B cell (primary cell): ENCODE measurements at regions not wholly inside any gene's neighbourhood (a gene's known extent, or its start where the extent isn't known, plus 50 kb on each side); places are given as distances from the start of the nearest gene placed in this dataset.

Experiments used
- ATAC-seq: fragments of 200-7000 bp; cut with Tn5 transposase; one replicate; pipeline ENCODE4 v1.10.0; 2021; ENCODE audit warnings: low read depth, mild to moderate bottlenecking, moderate number of reproducible peaks, moderate library complexity
- CTCF ChIA-PET: fragments of 350-600 bp; sonication (Branson Sonifier 250); formaldehyde crosslinking; loops from one replicate; lab custom pipeline; 2021; ENCODE audit warnings: antibody characterized with exemption, inconsistent platforms; lab: Charles Lee
- POLR2A ChIA-PET: fragments of 350-600 bp; sonication (Branson Sonifier 250); formaldehyde crosslinking; loops from one replicate; lab custom pipeline; 2021; ENCODE audit warnings: antibody characterized with exemption; lab: Charles Lee
- DNase-seq: peaks from one replicate; pipeline ENCODE4 v3.0.0; 2013
- H2AFZ ChIP-seq: 2 replicates; pipeline ENCODE4 v1.6.1; 2012; ENCODE audit warnings: mild to moderate bottlenecking, low read depth, low read length; ENCODE audit not compliant: insufficient read depth, poor library complexity, severe bottlenecking
- H3K27ac ChIP-seq, 2 donors: 1 replicate in 1 of 2; 2 replicates in 1 of 2; pipeline ENCODE4 v1.5.1; 2012 to 2013; ENCODE audit warnings: low read length in 2 of 2, mild to moderate bottlenecking in 2 of 2, moderate library complexity in 1 of 2
- H3K27me3 ChIP-seq, 4 experiments: fragments of 200-600 bp in 1 of 4; sonication (generic) in 1 of 4; replicated peaks in 1 of 4; 1 replicate in 2 of 4; 2 replicates in 2 of 4; pipeline versions ENCODE4 v1.6.1 to v1.7.0; 2013 to 2016; ENCODE audit warnings: low read length in 3 of 4, mild to moderate bottlenecking in 2 of 4, mixed read lengths in 1 of 4, moderate library complexity in 1 of 4; ENCODE audit not compliant: insufficient read depth in 4 of 4, control insufficient read depth in 3 of 4; ENCODE audit errors: control extremely low read depth in 1 of 4
- H3K36me3 ChIP-seq, 2 experiments: replicated peaks in 1 of 2; 1 replicate in 1 of 2; 2 replicates in 1 of 2; pipeline versions ENCODE4 v1.6.1 to v1.7.1; 2013; ENCODE audit warnings: low read length in 1 of 2; ENCODE audit not compliant: insufficient read depth in 2 of 2, control insufficient read depth in 1 of 2; ENCODE audit errors: control extremely low read depth in 1 of 2, extremely low read depth in 1 of 2
- H3K4me1 ChIP-seq, 2 donors: fragments of 200-600 bp in 1 of 2; sonication (generic) in 1 of 2; 1 replicate in 1 of 2; 2 replicates in 1 of 2; pipeline versions ENCODE4 v1.5.1 to v1.6.1; 2013 to 2017; ENCODE audit warnings: low read length in 2 of 2; ENCODE audit not compliant: control insufficient read depth in 2 of 2, insufficient read depth in 2 of 2
- H3K4me2 ChIP-seq: replicated peaks from 2 replicates; pipeline ENCODE3; 2012; ENCODE audit warnings: mild to moderate bottlenecking, low read depth, low read length; ENCODE audit not compliant: poor library complexity, severe bottlenecking
- H3K4me3 ChIP-seq, 5 experiments: fragments of 200-600 bp in 1 of 5; sonication (generic) in 1 of 5; 1 replicate in 3 of 5; 2 replicates in 2 of 5; pipeline versions ENCODE4 v1.5.1 to v1.7.0; 2011 to 2016; ENCODE audit warnings: low read length in 4 of 5, mild to moderate bottlenecking in 4 of 5, low read depth in 2 of 5, control low read depth in 1 of 5, moderate library complexity in 1 of 5; ENCODE audit not compliant: insufficient read depth in 1 of 5; ENCODE audit errors: control extremely low read depth in 1 of 5, extremely low read depth in 1 of 5
- H3K79me2 ChIP-seq: fragments of 200-600 bp; sonication (generic); one replicate; pipeline ENCODE4 v1.6.0; 2016; ENCODE audit warnings: low read length; ENCODE audit not compliant: control insufficient read depth, insufficient read depth
- H3K9ac ChIP-seq: fragments of 200-600 bp; sonication (generic); 2 replicates; pipeline ENCODE4 v1.6.1; 2017; ENCODE audit warnings: mild to moderate bottlenecking, low read length, moderate library complexity
- H3K9me3 ChIP-seq, 3 donors: one replicate each; pipeline versions ENCODE4 v1.6.1 to v1.7.1; 2013; ENCODE audit warnings: low read length in 2 of 3; ENCODE audit not compliant: control insufficient read depth in 2 of 3, insufficient read depth in 1 of 3; ENCODE audit errors: control extremely low read depth in 1 of 3
- H4K20me1 ChIP-seq: 2 replicates; pipeline ENCODE4 v1.6.0; 2012; ENCODE audit warnings: mild to moderate bottlenecking, low read length; ENCODE audit not compliant: insufficient read depth, control insufficient read depth, poor library complexity, severe bottlenecking
- H3K27ac Mint-ChIP-seq: one replicate; pipeline ENCODE4 v1.8.0; 2021; ENCODE audit warnings: mixed read lengths
- H3K27me3 Mint-ChIP-seq: one replicate; pipeline ENCODE4 v1.8.0; 2021; ENCODE audit warnings: mixed read lengths
- H3K4me1 Mint-ChIP-seq: one replicate; pipeline ENCODE4 v1.8.0; 2021; ENCODE audit warnings: mixed read lengths
- H3K4me3 Mint-ChIP-seq: one replicate; pipeline ENCODE4 v1.8.0; 2021; ENCODE audit warnings: mixed read lengths
- H3K9me3 Mint-ChIP-seq: one replicate; pipeline ENCODE4 v1.8.0; 2022; ENCODE audit warnings: mixed read lengths; ENCODE audit not compliant: insufficient read depth
- EZH2 ChIP-seq: IDR thresholded peaks from 2 replicates; pipeline ENCODE4 v1.6.1; 2012; ENCODE audit warnings: borderline replicate concordance, low read depth, mild to moderate bottlenecking, moderate library complexity, low read length; ENCODE audit not compliant: insufficient read depth, poor library complexity, severe bottlenecking
- WGBS: methylation state at CpG from one replicate; pipeline ENCODE4 v1.1.5; 2013; ENCODE audit warnings: missing lambda C conversion rate; ENCODE audit not compliant: insufficient coverage; 5-methylcytosine and 5-hydroxymethylcytosine counted together
- intact Hi-C: fragments of 100-400 bp; cut with micrococcal nuclease; formaldehyde crosslinking; loops from one replicate; pipeline ENCODE4 v1.10.0; 2022
- TF ChIP-seq, protein P1 (sequence below): fragments of 200-600 bp; IDR thresholded peaks from one replicate; pipeline ENCODE4 v1.8.0; 2022; ENCODE audit warnings: antibody characterized with exemption, mild to moderate bottlenecking

DNA sequence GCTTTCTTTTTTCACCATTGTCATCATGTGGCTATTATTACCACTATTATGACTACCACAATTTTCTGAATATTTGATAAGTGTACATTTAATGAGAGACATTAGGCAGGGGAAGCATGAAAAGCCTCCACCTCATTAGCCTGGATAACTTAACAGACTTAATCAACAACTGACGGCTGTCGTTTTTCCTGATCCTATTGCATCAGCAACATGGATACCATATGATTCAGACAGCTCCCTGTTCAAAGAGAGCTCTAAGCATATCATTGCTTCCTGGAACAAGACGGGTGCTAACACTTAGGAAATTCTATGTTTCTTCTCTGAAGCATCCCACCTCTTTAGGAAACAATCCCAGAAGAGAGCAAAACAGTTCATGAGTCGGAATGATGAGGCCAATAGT, 765.2 kb downstream of the NOVA1 start:
- H3K9me3 ChIP-seq = no peaks in the 10 kb centered on the region
- no peak overlapping the region for H3K4me3 ChIP-seq
- no peak for DNase-seq
- ChIA-PET POLR2A (no interaction called here), CTCF (no interaction called here)
- Mint-ChIP-seq H3K4me1 (no peaks in the 10 kb centered on the region), H3K27me3 (no peaks in the 10 kb centered on the region), H3K27ac (no peak overlapping the region), H3K4me3 (no peak overlapping the region), H3K9me3 (peaks cover 2% of the 10 kb centered on the region)
- 86% methylated on average over 3 of the region's 4 CpGs for WGBS
- H3K36me3 ChIP-seq = no peaks in the 10 kb centered on the region
- H3K4me2 ChIP-seq = no peak overlapping the region
- no peak overlapping the region for H3K9ac ChIP-seq
- no peaks in the 10 kb centered on the region for H3K79me2 ChIP-seq
- no peak overlapping the region for H2AFZ ChIP-seq
- TF ChIP-seq EZH2 = no peak
- TF ChIP-seq, protein P1, sequence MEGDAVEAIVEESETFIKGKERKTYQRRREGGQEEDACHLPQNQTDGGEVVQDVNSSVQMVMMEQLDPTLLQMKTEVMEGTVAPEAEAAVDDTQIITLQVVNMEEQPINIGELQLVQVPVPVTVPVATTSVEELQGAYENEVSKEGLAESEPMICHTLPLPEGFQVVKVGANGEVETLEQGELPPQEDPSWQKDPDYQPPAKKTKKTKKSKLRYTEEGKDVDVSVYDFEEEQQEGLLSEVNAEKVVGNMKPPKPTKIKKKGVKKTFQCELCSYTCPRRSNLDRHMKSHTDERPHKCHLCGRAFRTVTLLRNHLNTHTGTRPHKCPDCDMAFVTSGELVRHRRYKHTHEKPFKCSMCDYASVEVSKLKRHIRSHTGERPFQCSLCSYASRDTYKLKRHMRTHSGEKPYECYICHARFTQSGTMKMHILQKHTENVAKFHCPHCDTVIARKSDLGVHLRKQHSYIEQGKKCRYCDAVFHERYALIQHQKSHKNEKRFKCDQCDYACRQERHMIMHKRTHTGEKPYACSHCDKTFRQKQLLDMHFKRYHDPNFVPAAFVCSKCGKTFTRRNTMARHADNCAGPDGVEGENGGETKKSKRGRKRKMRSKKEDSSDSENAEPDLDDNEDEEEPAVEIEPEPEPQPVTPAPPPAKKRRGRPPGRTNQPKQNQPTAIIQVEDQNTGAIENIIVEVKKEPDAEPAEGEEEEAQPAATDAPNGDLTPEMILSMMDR = no peak
- no peaks in the 10 kb centered on the region for H3K4me1 ChIP-seq
- H4K20me1 ChIP-seq = no peaks in the 10 kb centered on the region
- no peaks in the 10 kb centered on the region for H3K27me3 ChIP-seq
- intact Hi-C loops = no loop called here
- no peak overlapping the region for H3K27ac ChIP-seq
- no peak for ATAC-seq

DNA sequence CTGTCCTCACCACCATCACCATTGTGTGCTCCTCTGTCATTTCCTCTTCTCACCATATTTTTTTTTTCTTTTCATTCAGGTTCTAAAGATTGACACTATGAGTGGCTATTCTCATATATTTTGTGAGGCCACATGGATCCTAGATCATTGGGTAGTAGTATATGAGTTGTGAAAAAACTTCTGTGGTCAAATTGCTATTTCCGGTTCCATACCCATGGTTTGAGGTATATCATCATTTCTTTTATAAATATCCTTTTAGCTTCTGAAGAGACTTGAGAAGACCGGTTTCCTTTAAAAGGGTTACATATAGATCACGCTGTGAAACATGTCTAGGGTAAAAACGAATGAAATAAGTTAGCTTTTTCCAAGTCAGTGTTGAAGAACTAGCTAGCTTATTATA, 769.3 kb downstream of the NOVA1 start:
- no peak overlapping the region for H3K4me2 ChIP-seq
- no peaks in the 10 kb centered on the region for H3K79me2 ChIP-seq
- ATAC-seq (no peak), DNase-seq (no peak)
- Mint-ChIP-seq H3K9me3 (peaks cover 2% of the 10 kb centered on the region), H3K4me3 (no peak overlapping the region), H3K27ac (no peak overlapping the region), H3K27me3 (no peaks in the 10 kb centered on the region), H3K4me1 (no peaks in the 10 kb centered on the region)
- H3K9ac ChIP-seq = no peak overlapping the region
- intact Hi-C loops = no loop called here
- ChIA-PET CTCF (no interaction called here), POLR2A (no interaction called here)
- H3K9me3 ChIP-seq = no peaks in the 10 kb centered on the region
- H3K36me3 ChIP-seq = no peaks in the 10 kb centered on the region
- no peak overlapping the region for H2AFZ ChIP-seq
- H3K4me3 ChIP-seq = no peak overlapping the region
- no peaks in the 10 kb centered on the region for H3K4me1 ChIP-seq
- no CpG with 5 or more reads among the region's 4 CpGs for WGBS
- no peak for TF ChIP-seq EZH2
- TF ChIP-seq, protein P1 = no peak
- no peaks in the 10 kb centered on the region for H3K27me3 ChIP-seq
- no peaks in the 10 kb centered on the region for H4K20me1 ChIP-seq
- H3K27ac ChIP-seq = no peak overlapping the region
